ENCODE measurements at regions not wholly inside any gene's neighbourhood (a gene's known extent, or its start where the extent isn't known, plus 50 kb on each side); places are given as distances from the start of the nearest gene placed in this dataset.

GRCh38 chr5:66507106-66507505 lies 89.1 kb upstream of the MAST4 start:
- WGBS, 2 donors, result 86 to 97% methylated on average over 2 of the region's 2 CpGs
- TF ChIP-seq CTCF (IDR thresholded peaks at IDR 0.05) (no peak), POLR2A (IDR thresholded peaks at IDR 0.05) (no peak)
- intact Hi-C loops (cut with DNase I; ENCODE audit: low total_unique reads), result no loop called here
- DNase-seq (ENCODE audit: low spot score in 2 of 2), result no peak
- no peak overlapping the region for H3K4me3 ChIP-seq (ENCODE audit: low read depth, poor library complexity, severe bottlenecking)

GRCh38 chr5:66511491-66511890 lies 84.7 kb upstream of the MAST4 start:
- TF ChIP-seq POLR2A (IDR thresholded peaks at IDR 0.05) (no peak), CTCF (IDR thresholded peaks at IDR 0.05) (no peak)
- no peak for DNase-seq (ENCODE audit: low spot score in 2 of 2)
- intact Hi-C loops (cut with DNase I; ENCODE audit: low total_unique reads), result no loop called here
- 66 to 69% methylated on average over 4 of the region's 4 CpGs for WGBS, 2 donors
- H3K4me3 ChIP-seq (ENCODE audit: low read depth, poor library complexity, severe bottlenecking), result no peak overlapping the region

- DNase-seq (ENCODE audit: low spot score in 2 of 2), result no peak
- no peak overlapping the region for H3K4me3 ChIP-seq (ENCODE audit: low read depth, poor library complexity, severe bottlenecking)
- TF ChIP-seq POLR2A (IDR thresholded peaks at IDR 0.05), result no peak
- TF ChIP-seq CTCF (IDR thresholded peaks at IDR 0.05), result no peak
- 78 to 87% methylated on average over 3 of the region's 3 CpGs for WGBS, 2 donors
- intact Hi-C loops (cut with DNase I; ENCODE audit: low total_unique reads), result no loop called here
Observed at GRCh38 chr5:66513130-66513529, 83.1 kb upstream of the MAST4 start.

GRCh38 chr5:66515209-66515608 lies 81.0 kb upstream of the MAST4 start:
- intact Hi-C loops (cut with DNase I; ENCODE audit: low total_unique reads), result no loop called here
- no peak overlapping the region for H3K4me3 ChIP-seq (ENCODE audit: low read depth, poor library complexity, severe bottlenecking)
- TF ChIP-seq POLR2A (IDR thresholded peaks at IDR 0.05) (no peak), CTCF (IDR thresholded peaks at IDR 0.05) (no peak)
- DNase-seq (ENCODE audit: low spot score in 2 of 2), result no peak
- WGBS, 2 donors, result 86 to 89% methylated on average over 5 of the region's 5 CpGs

GRCh38 chr5:66516550-66516949 lies 79.6 kb upstream of the MAST4 start:
- intact Hi-C loops (cut with DNase I; ENCODE audit: low total_unique reads), result no loop called here
- H3K4me3 ChIP-seq (ENCODE audit: low read depth, poor library complexity, severe bottlenecking), result no peak overlapping the region
- TF ChIP-seq CTCF (IDR thresholded peaks at IDR 0.05) (no peak), POLR2A (IDR thresholded peaks at IDR 0.05) (no peak)
- WGBS, 2 donors, result 79 to 95% methylated on average over 1 of the region's 1 CpG
- no peak for DNase-seq (ENCODE audit: low spot score in 2 of 2)

- intact Hi-C loops (cut with DNase I; ENCODE audit: low total_unique reads), result no loop called here
- WGBS, 2 donors, result 48 to 72% methylated on average over 2 of the region's 2 CpGs
- TF ChIP-seq POLR2A (IDR thresholded peaks at IDR 0.05) (no peak), CTCF (IDR thresholded peaks at IDR 0.05) (no peak)
- DNase-seq (ENCODE audit: low spot score in 2 of 2), result no peak
- no peak overlapping the region for H3K4me3 ChIP-seq (ENCODE audit: low read depth, poor library complexity, severe bottlenecking)
Observed at GRCh38 chr5:66517351-66517750, 78.8 kb upstream of the MAST4 start.
